ENCODE measurements at regions not wholly inside any gene's neighbourhood (a gene's known extent, or its start where the extent isn't known, plus 50 kb on each side); places are given as distances from the start of the nearest gene placed in this dataset.
A peak's percentile ranks its signal among the peaks of the same experiment; 100 is the strongest.

DNA sequence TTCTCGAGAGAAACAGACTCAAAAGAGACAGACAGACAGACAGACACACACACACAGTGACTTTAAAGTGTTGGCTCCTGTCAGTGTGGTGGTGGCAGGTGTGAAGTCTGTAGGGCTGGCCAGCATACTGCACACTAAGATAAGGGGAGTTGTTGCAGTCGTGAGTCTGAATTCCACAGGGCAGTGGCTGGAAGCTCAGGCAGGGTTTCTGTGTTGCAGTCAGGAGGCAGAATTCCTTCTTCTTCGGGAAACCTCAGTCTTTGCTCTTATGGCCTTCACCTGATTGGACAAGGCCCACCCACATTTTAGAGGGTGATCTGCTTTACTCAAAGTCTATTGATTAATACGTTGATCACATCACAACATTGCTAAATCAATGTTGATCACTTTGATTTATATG, 478.4 kb upstream of the HS6ST1 start:
- no peak for DNase-seq

DNA sequence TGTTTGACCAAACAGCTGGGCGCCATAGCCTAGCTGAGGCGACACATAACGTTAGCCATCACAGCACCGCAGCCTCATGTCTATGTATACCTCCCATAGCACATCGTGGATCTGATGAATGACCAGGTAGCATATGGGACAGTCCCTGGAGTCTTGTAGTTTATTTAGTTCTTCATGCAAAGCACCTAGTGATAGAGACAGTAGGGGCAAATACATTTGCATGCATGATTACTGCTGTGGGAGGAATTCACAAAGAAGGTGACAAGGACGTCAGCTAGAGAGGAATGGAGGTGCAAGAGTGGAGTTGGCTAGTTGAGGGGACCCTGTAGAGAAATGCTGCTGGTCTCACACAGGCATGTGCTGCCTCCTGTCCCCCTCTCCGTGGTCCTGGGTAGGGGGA, 478.9 kb upstream of the HS6ST1 start:
- no peak for DNase-seq

DNA sequence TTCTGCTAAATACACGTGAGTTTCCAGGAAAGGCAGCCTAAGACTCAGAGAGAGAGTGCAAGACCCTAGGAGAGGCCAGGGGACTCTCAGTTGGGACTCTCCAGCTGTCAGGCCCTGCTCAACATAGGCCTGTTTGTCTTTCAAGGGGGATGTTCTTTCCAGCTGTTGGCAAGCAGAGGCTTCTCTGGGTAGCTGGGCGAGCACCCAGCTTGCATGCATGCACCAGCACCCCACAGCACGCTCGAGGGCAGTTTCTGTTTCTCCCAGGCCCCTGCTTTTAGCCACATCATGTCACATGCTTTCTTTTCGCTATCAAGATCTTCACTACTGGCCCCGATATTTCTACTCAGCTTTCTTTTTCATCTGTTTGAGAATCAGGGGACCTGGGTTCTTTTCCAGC, 479.3 kb upstream of the HS6ST1 start:
- DNase-seq = peak in 3 of 58 donors; percentile 8 to 17 (median 17)

DNA sequence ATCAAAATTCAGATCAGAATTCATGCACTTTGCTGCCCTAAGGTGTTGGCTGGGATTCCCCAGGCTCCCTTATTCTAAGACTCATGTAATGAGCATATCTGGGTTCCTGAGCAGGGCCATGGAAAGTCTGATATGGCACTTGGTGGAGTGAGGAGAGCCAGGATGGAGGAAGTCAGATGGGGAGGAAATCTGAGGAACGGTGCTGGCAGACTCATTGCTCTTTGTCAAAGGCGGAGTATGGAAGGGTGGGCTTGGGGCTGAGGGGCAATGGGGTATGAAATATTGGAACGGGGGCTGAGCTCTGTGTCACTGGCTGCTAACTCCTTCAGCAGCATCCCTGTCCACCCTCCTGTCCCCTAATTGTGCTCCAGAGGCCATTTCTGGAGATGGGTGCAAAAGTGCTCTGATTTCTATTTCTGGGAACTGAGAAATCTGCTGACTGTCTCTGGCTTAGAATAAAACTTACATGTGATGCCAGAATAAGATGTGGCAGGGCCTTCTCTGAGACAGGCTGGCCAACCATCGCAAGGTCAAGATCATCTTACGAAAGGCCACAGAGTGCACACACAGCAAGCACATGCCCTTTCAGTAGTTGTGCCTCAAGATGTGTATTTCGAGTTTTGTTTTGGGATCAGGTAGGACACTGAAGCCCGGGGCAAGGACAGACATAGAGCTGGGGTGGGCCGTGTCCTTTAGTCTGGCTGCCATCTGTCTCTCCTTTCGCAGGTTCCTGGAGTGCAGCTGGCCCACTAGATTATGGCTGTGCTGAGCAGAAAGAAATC, 480.0 kb upstream of the HS6ST1 start:
- peak in 3 of 58 donors; percentile 9 to 53 (median 46) for DNase-seq

DNA sequence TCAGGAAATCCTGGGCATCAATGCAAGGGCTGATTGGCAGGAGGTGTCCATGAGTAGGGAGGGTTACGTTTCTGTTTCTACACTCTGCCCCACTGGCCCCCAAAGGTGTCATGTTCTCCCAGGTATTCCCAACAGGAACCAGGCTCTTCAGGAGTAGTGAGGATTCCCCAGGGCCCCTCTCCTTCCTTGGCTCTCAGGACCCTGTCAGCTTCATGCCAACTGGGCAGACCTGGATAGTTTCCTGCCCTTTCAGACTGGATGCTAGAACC, 480.6 kb upstream of the HS6ST1 start:
- DNase-seq = no peak

DNA sequence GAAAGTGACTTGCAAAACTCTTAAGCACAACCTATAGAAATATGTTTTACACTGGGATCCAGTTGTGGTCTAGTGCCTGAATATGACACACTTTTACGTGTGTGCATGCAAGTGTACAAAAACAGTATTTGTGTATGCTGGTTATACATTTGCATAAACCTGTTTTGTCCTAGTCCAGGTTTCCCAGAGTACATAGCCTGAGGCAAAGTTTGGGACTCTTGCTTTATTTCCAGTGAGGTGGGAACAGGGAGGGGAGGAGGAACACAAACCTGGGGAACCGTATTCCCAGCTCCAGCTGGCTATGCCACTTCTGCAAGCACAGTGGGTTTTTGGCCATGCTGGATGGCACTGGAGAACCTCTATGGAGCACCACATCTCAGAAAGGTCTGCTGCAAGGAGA, 481.1 kb upstream of the HS6ST1 start:
- no peak for DNase-seq

DNA sequence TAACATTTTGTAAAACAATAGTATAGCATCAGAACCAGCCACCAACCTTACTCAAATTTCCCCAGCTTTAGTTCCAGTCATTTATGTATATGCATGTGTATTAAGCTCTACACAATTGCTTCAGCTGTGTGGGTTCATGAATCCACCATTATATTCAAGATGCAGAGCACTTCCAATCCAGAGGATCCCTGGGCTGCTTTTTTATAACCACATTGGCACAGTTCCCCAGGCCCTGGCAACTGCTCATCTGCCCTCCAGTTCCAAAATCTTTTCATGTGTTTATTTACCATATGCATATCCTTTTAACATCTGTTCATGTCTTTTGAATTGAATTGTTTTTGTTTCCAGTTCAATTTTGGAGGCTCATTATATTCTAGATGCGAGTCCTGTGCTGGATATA, 482.9 kb upstream of the HS6ST1 start:
- no peak for DNase-seq

DNA sequence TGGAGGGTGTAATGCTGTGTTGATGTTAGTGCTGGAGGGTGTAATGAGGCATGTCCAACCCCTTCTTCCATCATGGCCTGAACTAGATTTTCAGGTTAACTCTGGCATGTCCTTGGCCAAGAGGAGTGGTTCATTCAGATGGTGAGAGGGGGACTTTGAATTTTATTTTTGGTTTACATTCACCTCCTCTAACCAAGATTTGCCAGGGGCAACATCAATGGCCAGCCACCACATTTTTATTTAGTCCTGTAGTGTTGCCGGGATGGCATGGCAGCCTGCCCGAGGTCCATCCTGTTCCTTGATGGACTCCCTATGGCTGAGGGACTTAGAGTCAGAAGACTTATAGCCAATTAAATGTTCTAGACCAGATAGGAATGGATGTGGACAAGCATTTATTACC, 484.6 kb upstream of the HS6ST1 start:
- DNase-seq = no peak

DNA sequence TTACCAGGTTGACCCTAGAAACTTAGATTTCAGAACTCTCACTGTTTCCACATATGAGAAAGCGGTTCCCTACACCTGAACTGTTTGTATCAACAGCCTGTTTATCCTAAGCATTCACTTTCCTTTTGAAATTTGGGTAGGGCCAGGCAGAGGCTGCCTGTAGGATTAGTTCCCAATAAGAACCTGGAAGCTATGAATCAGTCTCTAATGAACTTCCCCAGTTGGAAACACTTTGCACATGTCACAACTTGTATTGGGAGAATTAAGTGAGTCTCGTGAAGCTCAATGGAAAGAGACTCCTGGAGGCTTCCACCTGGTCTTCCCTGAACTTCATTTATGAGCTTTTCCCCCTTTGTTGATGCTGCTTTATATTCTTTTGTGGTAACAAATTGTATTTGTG, 486.6 kb upstream of the HS6ST1 start:
- no peak for DNase-seq

DNA sequence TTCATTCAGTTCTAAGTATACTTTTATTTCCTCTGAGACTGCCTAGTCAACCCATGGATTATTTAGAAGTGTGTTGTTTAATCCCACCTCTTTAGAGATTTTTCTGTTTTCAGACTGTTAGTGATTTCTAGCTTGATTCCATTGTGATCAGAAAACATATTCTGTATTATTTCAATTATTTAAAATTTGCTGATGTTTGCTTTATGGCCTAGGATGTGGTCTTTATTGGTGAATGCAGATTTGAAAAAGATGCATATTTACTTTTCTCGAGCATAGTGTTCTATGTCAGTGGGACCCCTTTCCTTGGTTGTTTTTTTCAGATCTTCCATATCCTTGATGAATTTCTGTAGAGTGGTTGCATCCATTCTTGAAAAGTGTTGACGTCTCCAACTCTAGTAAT, 487.2 kb upstream of the HS6ST1 start:
- DNase-seq = no peak

DNA sequence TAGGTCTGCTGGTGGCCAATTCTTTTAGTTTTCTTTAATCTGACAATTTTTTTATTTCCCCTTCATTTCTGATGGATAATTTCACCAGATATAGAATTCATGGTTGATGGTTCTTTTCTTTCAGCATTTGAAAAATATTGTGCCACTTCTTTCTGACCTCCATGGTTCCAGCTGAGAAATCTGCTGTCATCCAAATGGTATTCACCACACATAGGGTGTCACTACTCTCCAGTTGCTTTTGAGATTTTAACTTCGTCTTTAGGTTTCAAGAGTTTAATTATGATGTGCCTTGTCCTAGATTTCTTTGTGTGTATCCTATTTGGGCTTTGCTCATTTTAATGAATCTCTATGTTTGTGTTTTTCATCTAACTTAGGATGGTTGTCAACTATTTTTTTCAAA, 488.6 kb upstream of the HS6ST1 start:
- no peak for DNase-seq

DNA sequence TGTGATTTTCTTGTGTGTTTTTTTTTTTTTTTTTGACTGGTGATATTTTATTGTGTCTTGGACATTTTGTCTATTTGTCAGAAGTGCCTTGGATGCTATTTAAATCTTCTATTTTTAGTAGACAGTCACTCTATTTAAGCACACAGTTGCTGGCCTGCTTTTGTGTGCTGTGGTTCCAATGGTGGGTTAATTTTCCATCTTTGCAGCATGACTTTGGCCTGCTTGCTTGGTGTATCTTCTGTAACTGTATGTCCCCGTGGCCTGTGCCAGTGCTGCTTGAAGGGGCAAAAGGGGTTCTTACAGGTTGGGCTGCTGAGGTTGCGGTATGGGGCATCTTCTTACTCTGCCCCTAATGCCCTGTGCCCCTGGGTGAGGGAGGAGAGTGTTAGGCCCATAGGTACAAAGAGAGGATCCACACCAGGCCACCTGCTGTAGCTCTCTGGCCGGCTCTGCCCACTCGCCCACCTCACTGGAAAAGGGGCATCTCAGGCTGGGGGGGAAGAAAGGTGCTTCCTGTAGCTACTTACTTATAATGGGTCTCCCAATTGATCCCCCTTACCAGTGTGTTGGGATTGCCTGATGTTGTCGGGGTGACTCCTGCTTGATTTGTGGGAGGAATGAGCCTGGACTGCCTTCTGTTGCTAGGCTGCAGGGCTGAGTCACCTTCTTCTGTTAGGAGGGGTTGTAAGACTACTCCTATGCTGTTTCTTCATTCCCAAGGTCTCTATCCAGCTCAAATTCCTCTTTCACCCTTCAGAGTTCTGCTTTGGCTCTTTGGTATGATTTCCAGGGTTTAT, 490.0 kb upstream of the HS6ST1 start:
- DNase-seq = peak in 11 of 58 donors; percentile 21 to 54 (median 33)

DNA sequence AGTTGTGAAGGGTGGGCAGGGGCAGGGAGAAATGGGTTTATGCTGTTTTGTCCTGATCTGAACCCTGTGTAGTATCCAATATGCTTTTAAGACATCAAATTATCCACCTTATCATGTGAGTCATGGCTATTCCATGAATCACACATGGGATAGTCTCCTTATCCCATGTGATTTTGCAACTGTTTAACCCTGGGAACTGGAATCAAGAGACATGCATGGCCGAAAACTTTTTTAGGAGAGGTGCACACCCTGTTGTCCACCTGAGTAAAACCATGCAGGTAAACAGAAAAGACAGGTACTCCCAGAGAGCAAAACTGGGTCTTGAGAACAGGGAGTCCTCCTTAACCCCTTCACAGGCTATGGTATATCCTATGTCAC, 490.6 kb upstream of the HS6ST1 start:
- DNase-seq = no peak

DNA sequence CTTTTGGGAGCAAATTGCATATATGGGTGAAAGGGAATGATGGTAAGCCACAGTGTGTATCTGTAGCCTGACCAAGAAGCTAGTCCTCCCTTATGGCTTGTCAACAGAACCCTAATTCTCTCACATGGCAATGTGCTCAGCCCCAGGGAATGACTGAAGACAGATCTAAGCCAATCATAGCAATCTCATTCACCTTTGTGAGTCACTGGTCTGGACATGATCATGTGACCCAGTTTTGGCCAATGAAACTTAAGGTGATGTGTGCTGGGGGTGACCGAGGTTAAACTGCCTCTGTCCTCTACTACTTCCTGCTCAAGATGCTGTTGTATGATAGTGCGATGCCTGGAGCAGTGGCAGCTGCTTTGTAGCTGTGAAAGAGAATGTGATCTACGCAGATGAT, 491.2 kb upstream of the HS6ST1 start:
- no peak for DNase-seq

DNA sequence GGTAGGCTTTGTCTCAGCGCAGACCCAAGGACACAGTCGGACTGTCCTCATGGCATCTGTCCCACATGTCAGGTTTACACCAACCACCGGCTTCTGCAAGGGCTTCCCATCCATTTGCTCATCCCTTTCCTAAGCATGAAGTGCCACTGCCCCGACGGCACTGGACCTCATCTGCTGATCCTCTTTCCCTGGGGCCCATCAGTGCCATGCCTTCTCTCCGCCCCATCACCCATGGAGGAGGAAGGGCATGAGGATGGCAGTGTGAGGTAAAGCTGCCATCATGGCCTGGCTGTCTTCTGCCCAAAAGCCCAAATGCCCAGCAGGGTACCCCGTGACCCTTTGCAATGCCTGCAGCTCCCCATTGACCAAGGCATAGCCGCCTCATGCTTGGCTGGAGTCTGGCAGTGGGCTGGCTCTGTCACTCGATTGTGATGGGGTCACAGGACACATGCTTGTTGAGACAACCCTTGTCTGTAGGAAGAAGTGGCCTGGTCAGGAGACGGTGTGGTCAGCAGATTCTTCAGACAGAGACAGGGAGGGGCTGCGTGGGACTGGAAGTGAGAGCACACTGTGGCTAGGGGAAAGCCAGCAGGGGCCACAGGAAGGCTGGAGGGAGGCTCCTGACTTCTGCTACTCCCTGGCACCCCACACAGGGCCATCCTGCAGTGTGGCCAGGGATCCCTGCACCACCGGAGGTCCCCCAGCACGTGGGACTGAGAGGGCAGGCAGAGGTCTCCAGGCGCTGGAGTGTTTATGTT, 493.7 kb upstream of the HS6ST1 start:
- peak in 6 of 58 donors; percentile 19 to 56 (median 24) for DNase-seq

DNA sequence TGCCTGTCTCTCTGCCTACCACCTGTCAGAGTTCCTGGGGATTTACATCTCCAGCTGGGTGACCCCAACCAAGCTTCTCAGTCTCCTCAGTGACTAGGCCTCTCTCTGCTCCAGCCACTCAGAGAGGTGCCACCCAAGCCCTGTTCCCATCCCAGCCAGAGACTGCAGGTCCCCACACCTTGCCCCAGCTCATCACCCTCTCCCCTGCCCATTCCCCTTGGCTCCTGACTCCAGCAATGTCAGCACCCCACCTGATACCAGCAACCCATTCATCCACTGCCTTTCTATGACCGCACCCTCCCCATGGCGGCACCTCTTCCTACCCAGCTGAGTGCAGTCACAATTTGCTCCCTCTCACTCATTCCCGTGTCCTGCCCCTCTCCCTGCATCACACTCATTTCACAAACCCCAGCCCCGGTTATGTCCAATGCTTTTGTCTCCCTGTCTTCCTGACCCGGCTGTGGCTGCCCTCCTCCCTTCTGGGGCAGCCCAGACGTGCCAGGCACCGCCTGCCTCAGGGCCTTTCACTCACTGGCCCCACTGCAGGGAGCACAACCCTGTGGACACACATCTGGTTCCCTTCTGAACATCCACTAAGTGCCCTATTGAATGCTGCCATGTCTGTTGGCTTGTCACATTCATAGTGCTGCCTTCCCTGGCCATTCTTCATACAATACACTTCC, 494.8 kb upstream of the HS6ST1 start:
- no peak for DNase-seq

DNA sequence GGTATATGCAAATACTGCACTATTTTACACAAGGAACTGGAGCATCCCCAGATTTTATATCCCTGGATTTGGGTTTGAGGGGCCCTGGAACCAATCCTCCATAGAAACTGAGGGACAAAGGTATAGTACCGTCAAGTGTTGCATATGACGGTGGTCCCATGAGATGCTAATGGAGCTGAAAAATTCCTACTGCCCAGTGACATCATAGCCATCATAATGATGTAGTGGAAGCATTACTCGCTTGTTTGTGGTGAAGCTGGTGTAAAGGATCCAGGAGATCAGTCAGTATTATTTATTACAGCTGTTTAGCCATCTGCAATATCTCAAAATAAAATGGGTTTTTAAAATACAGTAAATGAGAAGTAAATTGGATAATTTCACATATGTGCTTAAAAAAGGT, 496.6 kb upstream of the HS6ST1 start:
- no peak for DNase-seq

DNA sequence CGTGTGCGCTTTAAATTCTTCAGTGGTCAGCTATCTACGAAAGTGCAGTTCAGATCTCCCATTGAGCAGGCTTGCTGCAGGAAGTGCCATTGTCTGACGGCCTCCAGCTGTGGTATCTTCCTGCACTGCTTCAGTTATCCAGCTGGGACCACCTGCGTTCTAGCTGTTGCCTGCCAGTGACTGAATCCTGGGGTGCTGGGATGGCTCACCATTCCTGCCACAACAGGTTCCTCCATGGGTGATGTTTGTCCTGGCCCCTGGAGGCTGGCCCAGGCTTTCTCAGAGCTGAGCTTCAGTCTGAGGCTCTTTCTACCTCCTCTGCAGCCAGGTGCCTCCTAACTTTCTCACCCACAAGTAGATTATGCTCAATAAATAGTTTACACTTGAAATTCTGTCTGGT, 498.5 kb upstream of the HS6ST1 start:
- no peak for DNase-seq

DNA sequence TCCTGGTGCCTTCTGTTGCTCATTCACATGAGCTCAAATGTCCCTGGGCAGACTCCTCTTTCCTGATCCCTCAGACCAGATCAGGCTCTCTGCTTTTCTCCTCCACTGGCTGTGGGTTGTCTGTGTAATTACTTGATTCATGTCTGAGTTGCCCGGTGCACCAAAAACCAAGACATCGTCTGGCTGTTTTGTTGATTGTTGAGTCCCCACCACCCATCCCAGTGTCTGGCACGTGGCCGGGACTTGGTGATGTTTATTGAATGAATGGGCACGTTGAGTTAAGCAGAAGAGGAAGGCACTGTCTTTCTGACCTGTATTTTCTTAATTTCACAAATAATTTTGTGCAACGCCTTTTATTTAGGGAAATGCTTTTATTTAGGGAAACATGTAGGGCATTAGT, 499.1 kb upstream of the HS6ST1 start:
- DNase-seq = no peak

DNA sequence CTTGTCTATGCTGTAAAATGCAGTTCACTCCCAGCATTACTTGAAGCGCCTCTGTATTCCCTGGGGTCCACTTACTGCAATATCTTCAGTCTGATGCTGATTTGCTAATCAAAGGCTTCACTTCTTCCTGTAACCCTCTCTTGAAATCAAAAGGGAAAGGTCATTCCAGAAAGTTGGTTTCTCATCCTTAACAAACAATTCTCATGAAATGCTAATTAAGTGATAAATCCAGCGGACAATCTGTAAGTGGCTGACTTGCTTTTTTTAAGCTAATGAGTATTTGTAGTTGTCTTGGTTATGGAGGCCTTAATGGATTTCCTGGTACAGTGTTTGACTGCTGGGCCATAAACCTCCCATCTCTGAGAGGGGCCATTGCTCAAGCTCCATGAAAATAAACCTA, 499.6 kb upstream of the HS6ST1 start:
- no peak for DNase-seq

DNA sequence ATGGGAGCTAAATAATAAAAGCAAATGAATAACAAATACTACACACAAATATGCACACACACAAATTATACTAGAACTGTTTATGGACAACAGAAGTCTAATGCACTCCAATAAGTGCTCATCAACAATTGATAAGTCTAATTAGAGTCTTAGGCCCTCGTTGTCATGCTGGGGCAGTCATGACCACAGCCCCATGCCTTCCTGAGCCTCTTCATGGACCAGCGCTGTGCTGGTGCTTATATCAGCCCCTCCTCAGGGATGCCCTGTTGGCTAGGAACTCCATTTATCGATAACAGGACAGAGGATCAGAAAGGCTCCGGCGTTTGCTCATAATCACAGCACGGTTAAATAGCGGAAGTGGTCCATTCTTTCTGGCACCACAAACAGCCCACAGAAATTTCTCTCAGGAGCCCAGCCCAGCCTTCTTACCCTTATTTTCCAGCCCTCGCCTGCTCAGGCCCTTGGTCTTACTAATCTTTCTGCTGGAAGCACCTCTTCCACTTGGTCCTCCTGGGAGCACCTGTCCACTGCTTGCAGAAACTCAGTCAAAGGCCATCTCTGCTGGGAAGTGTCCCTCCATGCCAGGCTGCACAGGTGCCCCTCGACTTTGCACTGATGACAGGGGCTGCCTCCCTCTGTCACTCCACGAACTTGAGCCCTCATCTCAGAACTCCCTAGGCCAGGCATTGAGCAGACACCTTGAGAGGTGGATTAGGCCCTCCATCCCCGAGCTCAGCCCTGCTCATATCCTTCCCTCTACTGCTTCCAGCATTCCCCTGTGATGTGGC, 500.2 kb upstream of the HS6ST1 start:
- DNase-seq = no peak
